Suprapubic skin (tissue), 3 donors: ENCODE measurements at regions not wholly inside any gene's neighbourhood (a gene's known extent, or its start where the extent isn't known, plus 50 kb on each side); places are given as distances from the start of the nearest gene placed in this dataset.

Source experiments
- POLR2AphosphoS5 ChIP-seq, 3 donors: sonication (generic); formaldehyde crosslinking; IDR thresholded peaks; one replicate each; pipeline ENCODE4 v1.6.1; 2017; ENCODE audit warnings: antibody characterized with exemption in 3 of 3
- TF ChIP-seq, protein P1 (sequence below), 2 donors: fragments of 200-600 bp in 1 of 2; fragments of 450-650 bp in 1 of 2; sonication (generic) in 1 of 2; IDR thresholded peaks; one replicate each; pipeline ENCODE4 v1.5.1; 2016 to 2019; ENCODE audit warnings: antibody characterized with exemption in 2 of 2, mild to moderate bottlenecking in 1 of 2, moderate library complexity in 1 of 2

DNA sequence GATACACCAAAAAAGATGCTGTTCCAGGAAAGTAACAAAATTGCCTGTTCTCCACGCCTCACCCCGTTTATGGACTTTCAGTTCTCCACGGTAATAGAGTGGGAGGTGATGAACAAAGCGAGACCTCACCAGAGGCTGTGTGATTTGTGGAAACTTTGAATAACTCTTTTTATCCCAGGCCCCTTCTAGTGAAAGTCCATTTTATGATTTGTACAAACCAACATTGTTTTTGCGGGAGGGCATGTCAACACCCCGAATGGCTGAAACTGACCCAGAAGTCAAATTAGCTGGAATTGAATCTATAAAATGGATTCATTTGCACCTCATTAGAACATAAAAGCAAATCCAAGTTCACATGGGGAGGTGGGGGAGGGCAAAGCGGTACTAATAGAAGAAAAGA is 517.8 kb downstream of the CDH26 start:
- no peak for TF ChIP-seq POLR2AphosphoS5 (IDR thresholded peaks at IDR 0.05)
- TF ChIP-seq, protein P1, sequence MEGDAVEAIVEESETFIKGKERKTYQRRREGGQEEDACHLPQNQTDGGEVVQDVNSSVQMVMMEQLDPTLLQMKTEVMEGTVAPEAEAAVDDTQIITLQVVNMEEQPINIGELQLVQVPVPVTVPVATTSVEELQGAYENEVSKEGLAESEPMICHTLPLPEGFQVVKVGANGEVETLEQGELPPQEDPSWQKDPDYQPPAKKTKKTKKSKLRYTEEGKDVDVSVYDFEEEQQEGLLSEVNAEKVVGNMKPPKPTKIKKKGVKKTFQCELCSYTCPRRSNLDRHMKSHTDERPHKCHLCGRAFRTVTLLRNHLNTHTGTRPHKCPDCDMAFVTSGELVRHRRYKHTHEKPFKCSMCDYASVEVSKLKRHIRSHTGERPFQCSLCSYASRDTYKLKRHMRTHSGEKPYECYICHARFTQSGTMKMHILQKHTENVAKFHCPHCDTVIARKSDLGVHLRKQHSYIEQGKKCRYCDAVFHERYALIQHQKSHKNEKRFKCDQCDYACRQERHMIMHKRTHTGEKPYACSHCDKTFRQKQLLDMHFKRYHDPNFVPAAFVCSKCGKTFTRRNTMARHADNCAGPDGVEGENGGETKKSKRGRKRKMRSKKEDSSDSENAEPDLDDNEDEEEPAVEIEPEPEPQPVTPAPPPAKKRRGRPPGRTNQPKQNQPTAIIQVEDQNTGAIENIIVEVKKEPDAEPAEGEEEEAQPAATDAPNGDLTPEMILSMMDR (IDR thresholded peaks at IDR 0.05) = no peak
